K562 (cell line): ENCODE measurements at regions not wholly inside any gene's neighbourhood (a gene's known extent, or its start where the extent isn't known, plus 50 kb on each side); places are given as distances from the start of the nearest gene placed in this dataset.

Source experiments
- ATAC-seq: fragments of 200-7000 bp; cut with Tn5 transposase; 3 replicates; pipeline ENCODE4 v1.9.1; 2020; ENCODE audit warnings: moderate library complexity
- BruUV-seq: library from RNA; stranded (reverse); fragments of 400-500 nt; replicated peaks from 2 replicates; lab custom pipeline; 2021; lab: Mats Ljungman, UMichigan
- CTCF ChIA-PET: fragments of 300-600 bp; formaldehyde crosslinking; extraction: SDS; loops from one replicate; lab custom pipeline; 2021; ENCODE audit warnings: low intra/inter-chr PET ratio; lab: Yijun Ruan, JAX
- POLR2A ChIA-PET: fragments of 300-600, 350-650 bp; sonication (Branson Sonifier 250); formaldehyde crosslinking; extraction: SDS; loops from one replicate; lab custom pipeline; 2021; ENCODE audit warnings: antibody characterized with exemption, inconsistent platforms; lab: Yijun Ruan, JAX
- DNase-seq, 4 experiments: peaks; one replicate each; pipeline versions ENCODE4 v3.0.0 to v3.0.0-alpha.2; 2011 to 2018; ENCODE audit warnings: low spot score in 3 of 4, mixed read lengths in 3 of 4; ENCODE audit errors: extremely low read depth in 1 of 4
- FAIRE-seq: peaks from 2 replicates; lab custom pipeline; 2011; peaks lifted over from hg19 to GRCh38; lab: Jason Lieb, UNC
- H2AFZ ChIP-seq: 2 replicates; pipeline ENCODE4 v1.6.0; 2011; ENCODE audit warnings: low read depth, low read length, control low read depth, inconsistent platforms
- H3K27ac ChIP-seq: fragments of 200-600 bp; 3 replicates; pipeline ENCODE4 v1.8.0; 2011; ENCODE audit warnings: low read depth, mild to moderate bottlenecking, control low read depth, inconsistent platforms, low read length, moderate library complexity, mixed read lengths; ENCODE audit errors: extremely low read depth
- H3K27me3 ChIP-seq, 2 experiments: fragments of 300-600 bp in 1 of 2; 2 replicates in 1 of 2; 3 replicates in 1 of 2; pipeline versions ENCODE4 v1.6.0 to v1.8.0; 2011; ENCODE audit warnings: inconsistent platforms in 2 of 2, low read length in 2 of 2, mild to moderate bottlenecking in 1 of 2, mixed read lengths in 1 of 2, moderate library complexity in 1 of 2; ENCODE audit not compliant: control insufficient read depth in 2 of 2, insufficient read depth in 2 of 2
- H3K36me3 ChIP-seq: fragments of 300-600 bp; 3 replicates; pipeline ENCODE4 v1.8.0; 2011; ENCODE audit warnings: mild to moderate bottlenecking, low read length, inconsistent platforms; ENCODE audit not compliant: control insufficient read depth, insufficient read depth
- H3K4me1 ChIP-seq, 2 experiments: fragments of 200-600 bp in 1 of 2; replicated peaks in 1 of 2; 2 replicates in 1 of 2; 3 replicates in 1 of 2; pipeline versions ENCODE4 v1.5.1 to v1.8.0; 2011; ENCODE audit warnings: inconsistent platforms in 2 of 2, low read length in 2 of 2, mild to moderate bottlenecking in 1 of 2, mixed read lengths in 1 of 2, moderate library complexity in 1 of 2; ENCODE audit not compliant: control insufficient read depth in 2 of 2, insufficient read depth in 2 of 2
- H3K4me2 ChIP-seq: 2 replicates; pipeline ENCODE4 v1.6.1; 2011; ENCODE audit warnings: low read length, control low read depth, inconsistent platforms, mixed read lengths; ENCODE audit not compliant: insufficient read depth
- H3K4me3 ChIP-seq: fragments of 200-600 bp; sonication (generic), shearing (Covaris generic); 2 replicates; pipeline ENCODE4 v1.5.1; 2016; ENCODE audit warnings: control low read depth, inconsistent platforms
- H3K79me2 ChIP-seq: fragments of 200-600 bp; 3 replicates; pipeline ENCODE4 v1.8.0; 2011; ENCODE audit warnings: low read length, inconsistent platforms; ENCODE audit not compliant: control insufficient read depth, insufficient read depth
- H3K9ac ChIP-seq, 2 experiments: 2 replicates each; pipeline versions ENCODE4 v1.6.0 to v1.6.1; 2011; ENCODE audit warnings: low read depth in 2 of 2, low read length in 2 of 2, control low read depth in 1 of 2, inconsistent platforms in 1 of 2, mild to moderate bottlenecking in 1 of 2, mixed read lengths in 1 of 2; ENCODE audit not compliant: insufficient read depth in 1 of 2
- H3K9me1 ChIP-seq: one replicate; pipeline ENCODE4 v1.6.0; 2011; ENCODE audit warnings: inconsistent platforms, mild to moderate bottlenecking, low read length, moderate library complexity; ENCODE audit not compliant: control insufficient read depth, insufficient read depth
- H3K9me3 ChIP-seq: replicated peaks from 2 replicates; pipeline ENCODE4 v1.5.1; 2011; ENCODE audit warnings: low read depth, low read length, inconsistent platforms; ENCODE audit not compliant: control insufficient read depth, insufficient read depth
- H4K20me1 ChIP-seq: replicated peaks from 2 replicates; pipeline ENCODE4 v1.6.1; 2011; ENCODE audit warnings: low read length, inconsistent platforms, mixed read lengths; ENCODE audit not compliant: control insufficient read depth, insufficient read depth
- ILK ChIP-seq: fragments of 450-650 bp; IDR thresholded peaks from 2 replicates; pipeline ENCODE4 v1.6.1; 2016; ENCODE audit warnings: missing genetic modification characterization, low read depth, mild to moderate bottlenecking, missing compliant biosample characterization, moderate library complexity, borderline replicate concordance
- POLR3G ChIP-seq: IDR thresholded peaks from 2 replicates; pipeline ENCODE4 v1.6.1; 2011; ENCODE audit not compliant: insufficient read length, insufficient replicate concordance; ENCODE audit errors: extremely low read depth
- PRPF4 ChIP-seq: fragments of 200-400 bp; formaldehyde crosslinking; IDR thresholded peaks from one replicate; pipeline ENCODE4 v1.6.1; 2017; ENCODE audit warnings: low read length, low read depth, mild to moderate bottlenecking; ENCODE audit not compliant: insufficient read depth, poor library complexity, severe bottlenecking
- RB1 ChIP-seq: fragments of 450-650 bp; IDR thresholded peaks from 2 replicates; pipeline ENCODE4 v1.6.1; 2017; ENCODE audit warnings: low read depth, mild to moderate bottlenecking
- RBM22 ChIP-seq: fragments of 200-400 bp; formaldehyde crosslinking; IDR thresholded peaks from 2 replicates; pipeline ENCODE4 v1.6.1; 2018; ENCODE audit warnings: low read length, low read depth; ENCODE audit not compliant: poor library complexity, severe bottlenecking
- SMARCC2 ChIP-seq: fragments of 450-650 bp; IDR thresholded peaks from 2 replicates; pipeline ENCODE4 v1.6.1; 2017; ENCODE audit warnings: antibody characterized with exemption, moderate library complexity, mild to moderate bottlenecking, low read depth
- SPI1 ChIP-seq: IDR thresholded peaks from 2 replicates; pipeline ENCODE4 v1.6.1; 2011; ENCODE audit warnings: low read depth, low read length, control low read depth, borderline replicate concordance
- TAF1 ChIP-seq: IDR thresholded peaks from 2 replicates; pipeline ENCODE4 v1.6.1; 2011; ENCODE audit warnings: mild to moderate bottlenecking, low read length, moderate library complexity; ENCODE audit not compliant: insufficient read depth, control insufficient read depth, severe bottlenecking; ENCODE audit errors: extremely low read depth
- TCF15 ChIP-seq: fragments of 250-450 bp; sonication (Bioruptor Pico); IDR thresholded peaks from 2 replicates; pipeline ENCODE4 v1.8.0; 2022; ENCODE audit warnings: moderate library complexity, mild to moderate bottlenecking, inconsistent platforms
- YY1 ChIP-seq, 3 experiments: IDR thresholded peaks; 2 replicates each; pipeline ENCODE4 v1.6.1; 2011; ENCODE audit warnings: low read length in 2 of 3, mild to moderate bottlenecking in 2 of 3, moderate library complexity in 2 of 3, borderline replicate concordance in 1 of 3, control low read depth in 1 of 3, low read depth in 1 of 3; ENCODE audit not compliant: insufficient read depth in 3 of 3, insufficient replicate concordance in 2 of 3, control insufficient read depth in 1 of 3, insufficient read length in 1 of 3; ENCODE audit errors: extremely low read depth in 1 of 3
- ZNF57 ChIP-seq: fragments of 450-650 bp; formaldehyde crosslinking; IDR thresholded peaks from 2 replicates; pipeline ENCODE4 v1.4.0; 2020; ENCODE audit warnings: mild to moderate bottlenecking, moderate library complexity
- whole genome bisulfite sequencing: fragments of 100-300 bp; shearing (Covaris generic); methylation state at CpG from one replicate; pipeline ENCODE4 v1.1.6; 2016; ENCODE audit warnings: low coverage, mixed read lengths; ENCODE audit not compliant: insufficient coverage; ENCODE audit errors: missing lambda C conversion rate; 5-methylcytosine and 5-hydroxymethylcytosine counted together
- in situ Hi-C: fragments of 300-500 bp; cut with MboI; formaldehyde crosslinking; loops from 4 replicates; pipeline ENCODE4 v1.15.0; 2018; ENCODE audit warnings: inconsistent platforms, mixed read lengths
- intact Hi-C: fragments of 100-400 bp; cut with micrococcal nuclease; formaldehyde crosslinking; loops from 2 replicates; pipeline ENCODE4 v1.14.2; 2022
- TF ChIP-seq, protein P1 (sequence below): fragments of 250-450 bp; sonication (Bioruptor Pico); IDR thresholded peaks from 2 replicates; pipeline ENCODE4 v1.6.1; 2021; ENCODE audit warnings: mild to moderate bottlenecking

DNA sequence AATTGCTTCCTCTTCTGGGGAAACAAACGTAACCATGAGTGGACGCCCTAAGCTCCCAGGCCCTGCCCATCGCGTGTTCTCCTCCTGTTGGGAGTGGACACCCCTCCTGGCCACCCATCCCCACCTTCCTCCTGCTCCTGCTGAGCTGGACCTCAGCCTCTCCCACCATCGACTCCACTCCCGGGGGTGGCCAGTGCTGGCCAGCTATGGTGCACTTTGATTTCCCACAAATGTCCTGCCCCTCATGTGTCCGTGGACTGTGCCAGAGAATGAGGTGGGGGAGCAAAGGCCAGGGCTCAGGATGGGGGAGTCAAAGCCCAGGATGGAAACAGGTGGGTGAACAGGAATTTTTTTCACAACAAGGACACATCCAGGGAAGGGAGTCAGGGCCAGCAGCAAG lies 62.8 kb downstream of the MED10 start:
- no peaks in the 10 kb centered on the region for H3K9me3 ChIP-seq
- CTCF ChIA-PET = no interaction called here
- WGBS = 1% methylated on average over 7 of the region's 7 CpGs
- intact Hi-C loops (no loop called here), in situ Hi-C loops (no loop called here)
- H3K4me1 ChIP-seq = 0 out of 5 replicates have a peak, but pooled peaks cover 0 to 3% of the 10 kb centered on the region in 2 experiments
- DNase-seq (no peak), FAIRE-seq (no peak), ATAC-seq (no peak)
- H3K4me3 ChIP-seq = no peak overlapping the region
- no peak overlapping the region for H2AFZ ChIP-seq
- H3K4me2 ChIP-seq = no peak overlapping the region
- TF ChIP-seq YY1 (IDR thresholded peaks at IDR 0.05; ENCODE audit: borderline replicate concordance in 1 of 3, control insufficient read depth in 1 of 3, extremely low read depth in 1 of 3, insufficient read depth in 3 of 3, insufficient read length in 1 of 3, insufficient replicate concordance in 2 of 3, low read depth in 1 of 3, low read length in 2 of 3) (no peak), TAF1 (no peak), ZNF57 (no peak), SPI1 (no peak), PRPF4 (no peak), ILK (no peak), POLR3G (no peak), TCF15 (CRISPR knock-in tag) (no peak), RBM22 (no peak), RB1 (no peak), SMARCC2 (no peak)
- TF ChIP-seq, protein P1, sequence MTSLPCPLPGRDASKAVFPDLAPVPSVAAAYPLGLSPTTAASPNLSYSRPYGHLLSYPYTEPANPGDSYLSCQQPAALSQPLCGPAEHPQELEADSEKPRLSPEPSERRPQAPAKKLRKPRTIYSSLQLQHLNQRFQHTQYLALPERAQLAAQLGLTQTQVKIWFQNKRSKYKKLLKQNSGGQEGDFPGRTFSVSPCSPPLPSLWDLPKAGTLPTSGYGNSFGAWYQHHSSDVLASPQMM = no peak
- H3K9me1 ChIP-seq = no peaks in the 10 kb centered on the region
- no TSS peak for BruUV-seq
- peaks cover 9% of the 10 kb centered on the region for H4K20me1 ChIP-seq
- no peak overlapping the region for H3K27ac ChIP-seq
- H3K36me3 ChIP-seq = no peaks in the 10 kb centered on the region
- H3K9ac ChIP-seq = no peak overlapping the region
- H3K27me3 ChIP-seq = 0 out of 5 replicates have a peak, but pooled peaks cover 0 to 7% of the 10 kb centered on the region in 2 experiments
- POLR2A ChIA-PET = interaction anchor here (1.0 kb wide), 1 partner anchor 11 kb away, joined by 3 read pairs; no protein-coding TSS in a partner anchor
- no peaks in the 10 kb centered on the region for H3K79me2 ChIP-seq
